Activated CD4-positive, alpha-beta T cell treated with anti-CD3 and anti-CD28 coated beads, Interleukin-2, amount 50 U/mL, for 24 hours (primary cell): ENCODE measurements at regions not wholly inside any gene's neighbourhood (a gene's known extent, or its start where the extent isn't known, plus 50 kb on each side); places are given as distances from the start of the nearest gene placed in this dataset.
"Not testable (repeated sequence)": the region's sequence is repeated elsewhere in the genome, so short reads cannot be mapped to it uniquely, and the experiment has no call there.

Source experiments
- DNase-seq, 2 donors: peaks; one replicate each; pipeline ENCODE4 v3.0.0-alpha.2; 2020; ENCODE audit warnings: low read depth in 1 of 2, low spot score in 1 of 2

GRCh38 chr21:5065240-5066211, 5455.9 kb upstream of the TPTE start:
- peak; percentile 16 to 42 for DNase-seq

- not testable (repeated sequence) for DNase-seq
Observed at GRCh38 chr21:5066682-5067251, 5454.6 kb upstream of the TPTE start.

GRCh38 chr21:5067326-5068048, 5453.9 kb upstream of the TPTE start:
- DNase-seq: not testable (repeated sequence)

GRCh38 chr21:5068649-5069048, 5452.7 kb upstream of the TPTE start:
- DNase-seq: not testable (repeated sequence)

GRCh38 chr21:5071180-5071579, 5450.2 kb upstream of the TPTE start:
- DNase-seq: not testable (repeated sequence)

GRCh38 chr21:5076854-5077253, 5444.5 kb upstream of the TPTE start:
- not testable (repeated sequence) for DNase-seq

GRCh38 chr21:5079361-5079760, 5442.0 kb upstream of the TPTE start:
- DNase-seq: not testable (repeated sequence)

GRCh38 chr21:5080015-5080414, 5441.4 kb upstream of the TPTE start:
- not testable (repeated sequence) for DNase-seq

- not testable (repeated sequence) for DNase-seq
Observed at GRCh38 chr21:5084246-5084645, 5437.1 kb upstream of the TPTE start.

- DNase-seq: not testable (repeated sequence)
Observed at GRCh38 chr21:5085456-5085855, 5435.9 kb upstream of the TPTE start.

- not testable (repeated sequence) for DNase-seq
Observed at GRCh38 chr21:5086416-5086815, 5435.0 kb upstream of the TPTE start.

- DNase-seq: not testable (repeated sequence)
Observed at GRCh38 chr21:5088820-5089219, 5432.6 kb upstream of the TPTE start.

- not testable (repeated sequence) for DNase-seq
Observed at GRCh38 chr21:5089399-5090089, 5431.8 kb upstream of the TPTE start.

GRCh38 chr21:5090132-5091079, 5431.0 kb upstream of the TPTE start:
- not testable (repeated sequence) for DNase-seq

GRCh38 chr21:5091274-5091673, 5430.1 kb upstream of the TPTE start:
- not testable (repeated sequence) for DNase-seq

GRCh38 chr21:5095628-5096027, 5425.8 kb upstream of the TPTE start:
- DNase-seq: not testable (repeated sequence)

GRCh38 chr21:5098010-5098743, 5423.2 kb upstream of the TPTE start:
- DNase-seq: not testable (repeated sequence)

- not testable (repeated sequence) for DNase-seq
Observed at GRCh38 chr21:5100604-5101174, 5420.7 kb upstream of the TPTE start.

- DNase-seq: peak; percentile 36 to 77
Observed at GRCh38 chr21:5101749-5102148, 5419.6 kb upstream of the TPTE start.
